ENCODE measurements at regions not wholly inside any gene's neighbourhood (a gene's known extent, or its start where the extent isn't known, plus 50 kb on each side); places are given as distances from the start of the nearest gene placed in this dataset.

DNA sequence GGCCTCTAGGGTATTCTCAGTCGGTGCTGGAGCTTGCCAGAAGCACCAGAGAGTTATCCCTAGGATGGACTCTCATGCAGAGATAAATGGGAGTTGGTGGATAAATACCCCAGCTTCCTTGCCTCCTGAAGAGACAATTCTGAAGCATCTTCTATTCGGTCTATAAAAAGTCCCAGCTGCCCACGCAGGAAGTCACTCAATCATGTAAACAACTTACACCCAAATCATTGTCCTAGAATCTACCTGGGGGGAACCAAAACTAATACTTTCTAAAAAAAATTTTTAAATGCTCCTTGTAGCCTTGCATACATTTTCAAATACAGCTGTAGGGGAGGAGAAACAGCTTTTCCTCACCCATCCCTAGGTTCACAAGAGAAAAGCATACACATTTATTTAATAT is 66.6 kb upstream of the ELAC2 start:
- H2AFZ ChIP-seq (ENCODE audit: insufficient read depth, low read depth, low read length, poor library complexity, severe bottlenecking), result no peak overlapping the region

DNA sequence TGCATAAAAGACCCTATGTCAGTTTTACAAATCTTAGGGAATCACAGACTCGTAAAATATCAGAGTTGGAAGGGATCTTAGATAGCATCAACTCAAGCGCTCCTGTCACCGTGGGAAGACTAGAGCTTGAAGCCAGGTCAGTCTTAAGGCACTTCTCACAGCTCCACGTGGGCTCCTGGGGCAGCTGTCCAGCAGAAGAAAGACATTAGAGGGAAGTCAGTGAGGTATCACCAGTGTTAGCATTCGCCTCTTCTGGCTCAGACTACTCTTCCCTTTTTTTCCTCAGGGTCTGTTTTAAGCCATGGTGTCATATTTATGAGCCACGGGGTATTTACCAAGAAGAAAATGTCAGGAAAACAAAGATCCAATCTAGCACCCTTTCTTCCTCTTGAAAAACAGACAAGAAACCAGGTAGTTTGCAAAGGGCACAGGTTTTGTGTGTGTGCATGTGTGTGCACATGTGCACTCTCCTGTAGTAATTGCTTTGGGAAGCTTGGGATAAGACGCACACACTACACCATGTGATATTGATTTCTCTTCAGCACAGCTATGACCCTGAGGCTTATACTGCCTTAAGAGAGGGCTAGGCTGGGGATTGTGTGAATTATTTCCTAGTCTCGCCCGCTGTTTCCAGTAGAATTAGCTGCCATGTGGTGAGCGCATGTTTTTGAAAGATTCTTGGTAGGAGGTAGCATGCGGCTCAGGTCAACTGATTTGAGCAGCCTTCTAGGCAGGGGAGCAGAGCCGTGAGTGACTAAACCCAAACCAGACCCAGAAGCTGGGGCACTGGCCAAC is 61.0 kb upstream of the ELAC2 start:
- no peak for DNase-seq
- Histone ChIP-seq H2AFZ (ENCODE audit: insufficient read depth, low read depth, low read length, poor library complexity, severe bottlenecking) (no peak overlapping the region), H3K4me3 (ENCODE audit: control extremely low read depth in 1 of 5, extremely low read depth in 1 of 5, insufficient read depth in 1 of 5, low read depth in 2 of 5, low read length in 4 of 5) (no peak overlapping the region), H3K9ac (ENCODE audit: low read length) (no peak overlapping the region), H3K27ac (ENCODE audit: low read length in 2 of 2) (no peak overlapping the region), H3K36me3 (replicated peaks in 1 of 2; ENCODE audit: control extremely low read depth in 1 of 2, control insufficient read depth in 1 of 2, extremely low read depth in 1 of 2, insufficient read depth in 2 of 2, low read length in 1 of 2) (no peaks in the 10 kb centered on the region), H3K9me3 (ENCODE audit: control extremely low read depth in 1 of 3, control insufficient read depth in 2 of 3, insufficient read depth in 1 of 3, low read length in 2 of 3) (peaks cover 0 to 3% (median 0%) of the 10 kb centered on the region in 3 donors), H3K79me2 (ENCODE audit: control insufficient read depth, insufficient read depth, low read length) (no peaks in the 10 kb centered on the region), H3K27me3 (replicated peaks in 1 of 4; ENCODE audit: control extremely low read depth in 1 of 4, control insufficient read depth in 3 of 4, insufficient read depth in 4 of 4, low read length in 3 of 4) (no peaks in the 10 kb centered on the region), H3K4me2 (replicated peaks; ENCODE audit: low read depth, low read length, poor library complexity, severe bottlenecking) (no peak overlapping the region), H3K4me1 (ENCODE audit: control insufficient read depth in 2 of 2, insufficient read depth in 2 of 2, low read length in 2 of 2) (peaks cover 0 to 8% of the 10 kb centered on the region in 2 donors), H4K20me1 (ENCODE audit: control insufficient read depth, insufficient read depth, low read length, poor library complexity, severe bottlenecking) (no peaks in the 10 kb centered on the region)
- intact Hi-C loops (cut with micrococcal nuclease), result no loop called here
- WGBS (ENCODE audit: insufficient coverage), result 83% methylated on average over 9 of the region's 12 CpGs
- Mint-ChIP-seq H3K4me3 (no peak overlapping the region), H3K27ac (no peak overlapping the region), H3K9me3 (ENCODE audit: insufficient read depth) (no peaks in the 10 kb centered on the region), H3K27me3 (peaks cover 6% of the 10 kb centered on the region), H3K4me1 (peaks cover 9% of the 10 kb centered on the region)
- ATAC-seq (ENCODE audit: low read depth), result no peak
- POLR2A ChIA-PET, result no interaction called here
- CTCF ChIA-PET, result no interaction called here
- TF ChIP-seq EZH2 (IDR thresholded peaks at IDR 0.05; ENCODE audit: borderline replicate concordance, insufficient read depth, low read depth, low read length, poor library complexity, severe bottlenecking), result no peak
- TF ChIP-seq, protein P1, sequence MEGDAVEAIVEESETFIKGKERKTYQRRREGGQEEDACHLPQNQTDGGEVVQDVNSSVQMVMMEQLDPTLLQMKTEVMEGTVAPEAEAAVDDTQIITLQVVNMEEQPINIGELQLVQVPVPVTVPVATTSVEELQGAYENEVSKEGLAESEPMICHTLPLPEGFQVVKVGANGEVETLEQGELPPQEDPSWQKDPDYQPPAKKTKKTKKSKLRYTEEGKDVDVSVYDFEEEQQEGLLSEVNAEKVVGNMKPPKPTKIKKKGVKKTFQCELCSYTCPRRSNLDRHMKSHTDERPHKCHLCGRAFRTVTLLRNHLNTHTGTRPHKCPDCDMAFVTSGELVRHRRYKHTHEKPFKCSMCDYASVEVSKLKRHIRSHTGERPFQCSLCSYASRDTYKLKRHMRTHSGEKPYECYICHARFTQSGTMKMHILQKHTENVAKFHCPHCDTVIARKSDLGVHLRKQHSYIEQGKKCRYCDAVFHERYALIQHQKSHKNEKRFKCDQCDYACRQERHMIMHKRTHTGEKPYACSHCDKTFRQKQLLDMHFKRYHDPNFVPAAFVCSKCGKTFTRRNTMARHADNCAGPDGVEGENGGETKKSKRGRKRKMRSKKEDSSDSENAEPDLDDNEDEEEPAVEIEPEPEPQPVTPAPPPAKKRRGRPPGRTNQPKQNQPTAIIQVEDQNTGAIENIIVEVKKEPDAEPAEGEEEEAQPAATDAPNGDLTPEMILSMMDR (IDR thresholded peaks at IDR 0.05), result no peak

More for the DNA sequence above, 66.6 kb upstream of the ELAC2 start:
- Histone ChIP-seq H3K36me3 (replicated peaks in 1 of 2; ENCODE audit: control extremely low read depth in 1 of 2, control insufficient read depth in 1 of 2, extremely low read depth in 1 of 2, insufficient read depth in 2 of 2, low read length in 1 of 2) (no peaks in the 10 kb centered on the region), H3K27me3 (replicated peaks in 1 of 4; ENCODE audit: control extremely low read depth in 1 of 4, control insufficient read depth in 3 of 4, insufficient read depth in 4 of 4, low read length in 3 of 4) (no peaks in the 10 kb centered on the region), H3K27ac (ENCODE audit: low read length in 2 of 2) (peak overlapping the region in 1 of 2 donors; percentile 18), H4K20me1 (ENCODE audit: control insufficient read depth, insufficient read depth, low read length, poor library complexity, severe bottlenecking) (no peaks in the 10 kb centered on the region), H3K4me2 (replicated peaks; ENCODE audit: low read depth, low read length, poor library complexity, severe bottlenecking) (peak overlapping the region; percentile 35), H3K79me2 (ENCODE audit: control insufficient read depth, insufficient read depth, low read length) (no peaks in the 10 kb centered on the region), H3K9me3 (ENCODE audit: control extremely low read depth in 1 of 3, control insufficient read depth in 2 of 3, insufficient read depth in 1 of 3, low read length in 2 of 3) (peaks cover 0 to 3% (median 0%) of the 10 kb centered on the region in 3 donors), H3K4me1 (ENCODE audit: control insufficient read depth in 2 of 2, insufficient read depth in 2 of 2, low read length in 2 of 2) (peaks cover 0 to 26% of the 10 kb centered on the region in 2 donors), H3K9ac (ENCODE audit: low read length) (peak overlapping the region; percentile 4), H3K4me3 (ENCODE audit: control extremely low read depth in 1 of 5, extremely low read depth in 1 of 5, insufficient read depth in 1 of 5, low read depth in 2 of 5, low read length in 4 of 5) (peak overlapping the region in 1 of 5 experiments; percentile 19)
- TF ChIP-seq, protein P1 (IDR thresholded peaks at IDR 0.05), result no peak
- TF ChIP-seq EZH2 (IDR thresholded peaks at IDR 0.05; ENCODE audit: borderline replicate concordance, insufficient read depth, low read depth, low read length, poor library complexity, severe bottlenecking), result no peak
- DNase-seq (peak; percentile 12), ATAC-seq (ENCODE audit: low read depth) (no peak)
- WGBS (ENCODE audit: insufficient coverage), result 64% methylated on average over 2 of the region's 3 CpGs
- peak overlapping the region; percentile 52 for H3K4me3 Mint-ChIP-seq
- H3K9me3 Mint-ChIP-seq (ENCODE audit: insufficient read depth), result no peaks in the 10 kb centered on the region
- POLR2A ChIA-PET, result no interaction called here
- H3K27ac Mint-ChIP-seq, result peak overlapping the region; percentile 80
- H3K27me3 Mint-ChIP-seq, result peaks cover 6% of the 10 kb centered on the region
- CTCF ChIA-PET, result interaction anchor here (1.5 kb wide), 1 partner anchor 53 kb away, joined by 6 read pairs; no protein-coding TSS in a partner anchor
- intact Hi-C loops (cut with micrococcal nuclease), result no loop called here
- peaks cover 26% of the 10 kb centered on the region for H3K4me1 Mint-ChIP-seq
